Osteoblast (primary cell): ENCODE measurements at regions not wholly inside any gene's neighbourhood (a gene's known extent, or its start where the extent isn't known, plus 50 kb on each side); places are given as distances from the start of the nearest gene placed in this dataset.

Experiments
- DNase-seq: peaks from one replicate; pipeline ENCODE4 v3.0.0; 2011; ENCODE audit warnings: low spot score, mixed read lengths; ENCODE audit not compliant: insufficient read length; ENCODE audit errors: missing footprints
- H2AFZ ChIP-seq: 2 replicates; pipeline ENCODE4 v1.6.0; 2011; ENCODE audit warnings: mild to moderate bottlenecking, low read length
- H3K27ac ChIP-seq: 2 replicates; pipeline ENCODE4 v1.5.1; 2011; ENCODE audit warnings: mild to moderate bottlenecking, low read depth, low read length, moderate library complexity
- H3K27me3 ChIP-seq: 2 replicates; pipeline ENCODE4 v1.6.0; 2012; ENCODE audit warnings: mild to moderate bottlenecking, control low read depth, inconsistent platforms, low read length, moderate library complexity; ENCODE audit not compliant: insufficient read depth
- H3K36me3 ChIP-seq: 2 replicates; pipeline ENCODE4 v1.5.1; 2011; ENCODE audit warnings: mild to moderate bottlenecking, low read length, control low read depth, moderate library complexity; ENCODE audit not compliant: insufficient read depth
- H3K4me1 ChIP-seq: 2 replicates; pipeline ENCODE4 v1.5.1; 2011; ENCODE audit warnings: mild to moderate bottlenecking, low read length, control low read depth, moderate library complexity; ENCODE audit not compliant: insufficient read depth
- H3K4me2 ChIP-seq: 2 replicates; pipeline ENCODE4 v1.6.0; 2011; ENCODE audit warnings: mild to moderate bottlenecking, low read length; ENCODE audit not compliant: insufficient read depth
- H3K4me3 ChIP-seq: fragments of 200-600 bp; sonication (generic); 3 replicates; pipeline ENCODE4 v1.5.1; 2012; ENCODE audit warnings: mild to moderate bottlenecking, low read length, inconsistent platforms; ENCODE audit not compliant: insufficient read depth
- H3K79me2 ChIP-seq: 2 replicates; pipeline ENCODE4 v1.6.0; 2012; ENCODE audit warnings: mild to moderate bottlenecking, low read length, control low read depth, inconsistent platforms; ENCODE audit not compliant: insufficient read depth
- H3K9me3 ChIP-seq: 2 replicates; pipeline ENCODE4 v1.5.1; 2011; ENCODE audit warnings: low read depth, low read length, control low read depth
- H4K20me1 ChIP-seq: 2 replicates; pipeline ENCODE4 v1.6.0; 2012; ENCODE audit warnings: mild to moderate bottlenecking, low read length, control low read depth; ENCODE audit not compliant: insufficient read depth
- TF ChIP-seq, protein P1 (sequence below): IDR thresholded peaks from 2 replicates; pipeline ENCODE4 v1.5.1; 2011; ENCODE audit warnings: mild to moderate bottlenecking, low read depth, low read length, moderate library complexity; ENCODE audit errors: extremely low read depth

GRCh38 chr4:38309471-38309870 is 349.3 kb downstream of the PTTG2 start:
- Histone ChIP-seq H3K36me3 (no peaks in the 10 kb centered on the region), H3K4me1 (peaks cover 7% of the 10 kb centered on the region), H2AFZ (no peak overlapping the region), H4K20me1 (no peaks in the 10 kb centered on the region), H3K27ac (no peak overlapping the region), H3K79me2 (no peaks in the 10 kb centered on the region), H3K4me2 (no peak overlapping the region), H3K9me3 (no peaks in the 10 kb centered on the region), H3K27me3 (no peaks in the 10 kb centered on the region), H3K4me3 (no peak overlapping the region)
- TF ChIP-seq, protein P1, sequence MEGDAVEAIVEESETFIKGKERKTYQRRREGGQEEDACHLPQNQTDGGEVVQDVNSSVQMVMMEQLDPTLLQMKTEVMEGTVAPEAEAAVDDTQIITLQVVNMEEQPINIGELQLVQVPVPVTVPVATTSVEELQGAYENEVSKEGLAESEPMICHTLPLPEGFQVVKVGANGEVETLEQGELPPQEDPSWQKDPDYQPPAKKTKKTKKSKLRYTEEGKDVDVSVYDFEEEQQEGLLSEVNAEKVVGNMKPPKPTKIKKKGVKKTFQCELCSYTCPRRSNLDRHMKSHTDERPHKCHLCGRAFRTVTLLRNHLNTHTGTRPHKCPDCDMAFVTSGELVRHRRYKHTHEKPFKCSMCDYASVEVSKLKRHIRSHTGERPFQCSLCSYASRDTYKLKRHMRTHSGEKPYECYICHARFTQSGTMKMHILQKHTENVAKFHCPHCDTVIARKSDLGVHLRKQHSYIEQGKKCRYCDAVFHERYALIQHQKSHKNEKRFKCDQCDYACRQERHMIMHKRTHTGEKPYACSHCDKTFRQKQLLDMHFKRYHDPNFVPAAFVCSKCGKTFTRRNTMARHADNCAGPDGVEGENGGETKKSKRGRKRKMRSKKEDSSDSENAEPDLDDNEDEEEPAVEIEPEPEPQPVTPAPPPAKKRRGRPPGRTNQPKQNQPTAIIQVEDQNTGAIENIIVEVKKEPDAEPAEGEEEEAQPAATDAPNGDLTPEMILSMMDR: no peak
- no peak for DNase-seq

GRCh38 chr4:38310446-38311043 is 350.3 kb downstream of the PTTG2 start:
- Histone ChIP-seq H3K36me3 (no peaks in the 10 kb centered on the region), H3K27me3 (no peaks in the 10 kb centered on the region), H3K9me3 (no peaks in the 10 kb centered on the region), H2AFZ (no peak overlapping the region), H3K4me2 (no peak overlapping the region), H3K79me2 (no peaks in the 10 kb centered on the region), H4K20me1 (no peaks in the 10 kb centered on the region), H3K4me1 (peaks cover 7% of the 10 kb centered on the region), H3K4me3 (no peak overlapping the region), H3K27ac (no peak overlapping the region)
- TF ChIP-seq, protein P1: no peak
- DNase-seq: no peak

DNA sequence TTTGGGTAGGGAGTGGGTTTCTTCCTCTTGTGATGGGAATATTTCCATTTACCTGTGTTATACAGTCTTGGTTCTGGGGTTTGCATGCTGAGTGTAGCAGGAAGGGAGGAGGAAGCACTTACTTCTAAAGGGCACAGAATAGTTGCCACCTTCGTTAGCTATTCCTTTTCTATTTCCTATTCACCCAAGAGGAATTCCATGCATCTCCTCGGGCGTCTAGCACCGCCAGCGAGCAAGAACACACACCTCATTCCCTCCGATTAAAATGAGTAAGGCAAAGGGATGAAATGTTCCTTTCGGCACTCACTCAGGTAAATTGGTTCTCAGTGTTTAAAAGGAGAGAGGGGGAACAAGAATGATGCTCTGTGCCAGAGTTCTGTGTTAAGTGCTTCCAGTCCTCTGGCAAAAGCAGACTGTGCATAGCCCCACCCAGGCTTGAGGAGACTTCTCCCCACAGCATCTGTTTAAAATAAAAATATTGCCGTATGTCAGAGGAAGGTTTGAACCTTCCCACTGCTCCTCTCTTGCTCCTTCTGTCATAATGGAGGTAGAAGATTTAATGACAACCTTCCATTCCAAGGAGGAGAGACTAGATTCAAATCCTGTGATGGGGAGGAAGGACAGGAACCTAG is 351.4 kb downstream of the PTTG2 start:
- Histone ChIP-seq H3K27me3 (no peaks in the 10 kb centered on the region), H3K4me3 (no peak overlapping the region), H3K4me1 (peaks cover 7% of the 10 kb centered on the region), H2AFZ (no peak overlapping the region), H3K36me3 (no peaks in the 10 kb centered on the region), H3K4me2 (no peak overlapping the region), H3K27ac (no peak overlapping the region), H3K9me3 (no peaks in the 10 kb centered on the region), H3K79me2 (no peaks in the 10 kb centered on the region), H4K20me1 (no peaks in the 10 kb centered on the region)
- TF ChIP-seq, protein P1: no peak
- DNase-seq: no peak

DNA sequence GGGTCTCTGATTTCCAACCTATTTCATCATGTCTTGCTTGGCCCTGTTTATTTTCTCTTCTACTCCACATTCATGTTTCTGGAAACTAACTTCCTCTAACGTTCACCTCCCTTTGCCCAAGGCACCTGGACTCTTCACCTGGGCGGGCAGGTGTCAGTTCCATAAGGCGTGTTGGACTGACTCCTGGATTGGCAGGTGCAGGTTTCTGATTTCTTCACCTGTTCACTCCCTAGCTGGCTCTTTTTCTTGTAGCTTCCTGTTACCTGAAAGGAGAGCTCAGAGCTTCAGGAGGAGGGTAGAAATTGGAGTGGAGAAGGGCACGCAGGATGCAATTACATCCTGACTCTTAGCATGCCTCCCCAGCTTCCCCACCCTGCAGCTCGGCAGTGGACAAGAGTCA is 350.8 kb upstream of the KLF3 start:
- H3K79me2 ChIP-seq: no peaks in the 10 kb centered on the region
- H3K27ac ChIP-seq: no peak overlapping the region
- no peak overlapping the region for H3K4me2 ChIP-seq
- H2AFZ ChIP-seq: no peak overlapping the region
- no peaks in the 10 kb centered on the region for H3K27me3 ChIP-seq
- no peak overlapping the region for H3K4me3 ChIP-seq
- DNase-seq: no peak
- peaks cover 7% of the 10 kb centered on the region for H3K4me1 ChIP-seq
- no peaks in the 10 kb centered on the region for H4K20me1 ChIP-seq
- H3K9me3 ChIP-seq: no peaks in the 10 kb centered on the region
- TF ChIP-seq, protein P1: no peak
- no peaks in the 10 kb centered on the region for H3K36me3 ChIP-seq
